ENCODE measurements at regions not wholly inside any gene's neighbourhood (a gene's known extent, or its start where the extent isn't known, plus 50 kb on each side); places are given as distances from the start of the nearest gene placed in this dataset.

DNA sequence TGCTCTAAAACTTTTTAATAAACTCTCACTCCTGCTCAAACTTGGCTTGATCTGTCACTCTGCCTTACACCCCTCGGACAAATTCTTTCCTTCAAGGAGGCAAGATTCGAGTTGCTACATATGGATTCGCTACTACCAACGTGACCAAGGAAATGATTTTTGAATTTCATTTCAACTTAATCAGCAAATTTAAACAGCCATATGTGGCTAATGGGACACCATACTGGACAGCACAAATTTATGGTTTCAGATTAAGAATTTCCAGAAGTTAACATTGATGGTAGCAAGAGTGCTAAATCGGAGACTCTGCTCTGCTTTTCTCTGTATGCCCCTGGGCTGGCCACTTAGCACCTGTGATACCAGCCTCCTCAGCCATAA, 318.2 kb upstream of the PSMD7 start:
- no peak for DNase-seq (ENCODE audit: low spot score, unreplicated experiment)
- H3K36me3 Mint-ChIP-seq (ENCODE audit: insufficient read depth), result no peaks in the 10 kb centered on the region
- H3K27me3 Mint-ChIP-seq, result peaks cover 20% of the 10 kb centered on the region
- no peak overlapping the region for H3K27ac Mint-ChIP-seq
- no peaks in the 10 kb centered on the region for H3K4me1 Mint-ChIP-seq (ENCODE audit: low read depth)
- TF ChIP-seq, protein P1, sequence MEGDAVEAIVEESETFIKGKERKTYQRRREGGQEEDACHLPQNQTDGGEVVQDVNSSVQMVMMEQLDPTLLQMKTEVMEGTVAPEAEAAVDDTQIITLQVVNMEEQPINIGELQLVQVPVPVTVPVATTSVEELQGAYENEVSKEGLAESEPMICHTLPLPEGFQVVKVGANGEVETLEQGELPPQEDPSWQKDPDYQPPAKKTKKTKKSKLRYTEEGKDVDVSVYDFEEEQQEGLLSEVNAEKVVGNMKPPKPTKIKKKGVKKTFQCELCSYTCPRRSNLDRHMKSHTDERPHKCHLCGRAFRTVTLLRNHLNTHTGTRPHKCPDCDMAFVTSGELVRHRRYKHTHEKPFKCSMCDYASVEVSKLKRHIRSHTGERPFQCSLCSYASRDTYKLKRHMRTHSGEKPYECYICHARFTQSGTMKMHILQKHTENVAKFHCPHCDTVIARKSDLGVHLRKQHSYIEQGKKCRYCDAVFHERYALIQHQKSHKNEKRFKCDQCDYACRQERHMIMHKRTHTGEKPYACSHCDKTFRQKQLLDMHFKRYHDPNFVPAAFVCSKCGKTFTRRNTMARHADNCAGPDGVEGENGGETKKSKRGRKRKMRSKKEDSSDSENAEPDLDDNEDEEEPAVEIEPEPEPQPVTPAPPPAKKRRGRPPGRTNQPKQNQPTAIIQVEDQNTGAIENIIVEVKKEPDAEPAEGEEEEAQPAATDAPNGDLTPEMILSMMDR (IDR thresholded peaks at IDR 0.05; ENCODE audit: unreplicated experiment), result no peak
- H3K4me3 Mint-ChIP-seq (ENCODE audit: low read depth), result no peak overlapping the region
- peaks cover 24% of the 10 kb centered on the region for H3K9me3 Mint-ChIP-seq (ENCODE audit: low read depth)

DNA sequence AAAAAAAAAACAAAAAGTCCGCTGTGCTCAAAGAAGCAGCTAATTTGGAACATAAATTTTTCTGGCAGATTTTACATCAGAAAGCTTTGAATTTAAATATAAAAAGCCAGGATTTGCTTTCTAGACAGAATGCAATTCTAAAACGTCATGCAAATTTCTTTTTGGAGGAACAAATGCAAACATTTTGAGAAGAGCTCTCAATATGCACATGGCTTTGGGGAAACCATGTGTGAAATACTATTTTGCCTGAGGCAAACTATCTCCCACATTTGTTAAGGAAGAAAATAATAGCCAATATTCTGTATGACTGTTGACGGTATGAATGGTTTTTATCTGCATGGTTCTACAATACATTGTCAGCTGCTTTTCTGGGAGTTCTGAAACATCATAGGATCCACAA, 320.0 kb upstream of the PSMD7 start:
- no peak overlapping the region for H3K4me3 Mint-ChIP-seq (ENCODE audit: low read depth)
- H3K36me3 Mint-ChIP-seq (ENCODE audit: insufficient read depth), result no peaks in the 10 kb centered on the region
- TF ChIP-seq, protein P1 (IDR thresholded peaks at IDR 0.05; ENCODE audit: unreplicated experiment), result no peak
- no peak for DNase-seq (ENCODE audit: low spot score, unreplicated experiment)
- no peaks in the 10 kb centered on the region for H3K4me1 Mint-ChIP-seq (ENCODE audit: low read depth)
- peaks cover 20% of the 10 kb centered on the region for H3K27me3 Mint-ChIP-seq
- peaks cover 7% of the 10 kb centered on the region for H3K9me3 Mint-ChIP-seq (ENCODE audit: low read depth)
- no peak overlapping the region for H3K27ac Mint-ChIP-seq

DNA sequence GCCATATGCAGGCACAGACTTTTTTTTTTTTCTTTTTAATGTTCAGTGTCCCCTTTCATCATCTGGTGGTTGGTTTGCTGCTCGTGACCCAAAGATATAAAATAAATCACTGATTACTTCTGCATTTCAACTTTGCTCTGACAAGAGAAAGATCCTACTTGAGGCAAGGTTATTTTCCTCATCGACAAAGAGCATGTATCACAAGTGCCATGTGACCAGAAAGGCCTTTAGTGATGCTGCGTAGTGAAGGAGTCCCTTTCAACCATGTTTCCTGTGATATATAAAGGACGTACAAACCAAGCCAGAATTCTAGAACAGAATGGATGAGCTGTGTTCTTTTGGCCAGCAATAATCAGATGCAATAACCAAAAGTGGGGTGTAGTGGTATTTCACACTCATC, 323.4 kb upstream of the PSMD7 start:
- TF ChIP-seq, protein P1 (IDR thresholded peaks at IDR 0.05; ENCODE audit: unreplicated experiment), result no peak
- H3K27me3 Mint-ChIP-seq, result peaks cover 20% of the 10 kb centered on the region
- H3K27ac Mint-ChIP-seq, result no peak overlapping the region
- no peak for DNase-seq (ENCODE audit: low spot score, unreplicated experiment)
- H3K4me3 Mint-ChIP-seq (ENCODE audit: low read depth), result no peak overlapping the region
- peaks cover under 1% of the 10 kb centered on the region for H3K9me3 Mint-ChIP-seq (ENCODE audit: low read depth)
- no peaks in the 10 kb centered on the region for H3K4me1 Mint-ChIP-seq (ENCODE audit: low read depth)
- no peaks in the 10 kb centered on the region for H3K36me3 Mint-ChIP-seq (ENCODE audit: insufficient read depth)

DNA sequence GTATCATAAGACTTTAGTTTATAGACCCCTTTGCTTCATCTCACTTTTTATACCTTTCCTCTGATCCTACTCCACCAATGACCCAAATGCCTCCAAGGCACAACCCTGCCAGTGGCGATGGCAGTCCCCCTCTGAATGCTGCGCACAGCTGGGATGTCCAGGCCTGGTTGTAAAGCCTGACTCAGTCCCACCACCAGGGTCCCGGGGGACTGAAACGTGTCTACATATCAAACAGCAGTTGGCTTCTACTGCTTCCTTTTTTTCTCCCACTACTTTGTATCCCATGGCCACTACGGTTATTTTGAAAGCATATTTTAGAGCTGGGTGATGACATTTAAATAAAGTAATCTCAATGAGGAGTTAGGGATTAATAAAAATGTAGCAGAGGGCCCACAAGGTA, 329.8 kb upstream of the PSMD7 start:
- H3K9me3 Mint-ChIP-seq (ENCODE audit: low read depth), result peaks cover 3% of the 10 kb centered on the region
- no peak overlapping the region for H3K27ac Mint-ChIP-seq
- TF ChIP-seq, protein P1 (IDR thresholded peaks at IDR 0.05; ENCODE audit: unreplicated experiment), result no peak
- DNase-seq (ENCODE audit: low spot score, unreplicated experiment), result no peak
- no peaks in the 10 kb centered on the region for H3K36me3 Mint-ChIP-seq (ENCODE audit: insufficient read depth)
- no peak overlapping the region for H3K4me3 Mint-ChIP-seq (ENCODE audit: low read depth)
- peaks cover 3% of the 10 kb centered on the region for H3K27me3 Mint-ChIP-seq
- H3K4me1 Mint-ChIP-seq (ENCODE audit: low read depth), result no peaks in the 10 kb centered on the region

DNA sequence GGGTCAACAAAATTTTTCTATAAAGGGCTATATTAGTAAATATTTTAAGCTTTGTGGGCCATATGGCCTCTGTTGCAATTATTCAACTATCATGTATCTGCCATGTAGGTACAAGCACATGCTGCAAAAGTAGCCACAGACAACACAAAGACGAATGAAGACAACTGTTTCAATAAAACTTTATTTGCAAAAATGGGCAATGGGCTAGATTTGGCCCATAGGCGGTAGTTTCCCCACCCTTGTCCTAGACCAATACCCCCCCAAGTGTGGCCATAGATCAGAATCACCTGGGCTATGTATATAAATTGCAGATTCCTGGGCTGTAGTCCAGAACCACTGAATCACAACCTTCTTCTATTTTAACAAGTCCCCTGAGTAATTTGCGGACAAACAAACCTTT, 331.0 kb upstream of the PSMD7 start:
- no peak overlapping the region for H3K4me3 Mint-ChIP-seq (ENCODE audit: low read depth)
- H3K27me3 Mint-ChIP-seq, result peaks cover 1% of the 10 kb centered on the region
- TF ChIP-seq, protein P1 (IDR thresholded peaks at IDR 0.05; ENCODE audit: unreplicated experiment), result no peak
- no peak for DNase-seq (ENCODE audit: low spot score, unreplicated experiment)
- H3K27ac Mint-ChIP-seq, result no peak overlapping the region
- no peaks in the 10 kb centered on the region for H3K4me1 Mint-ChIP-seq (ENCODE audit: low read depth)
- H3K9me3 Mint-ChIP-seq (ENCODE audit: low read depth), result peaks cover 6% of the 10 kb centered on the region
- H3K36me3 Mint-ChIP-seq (ENCODE audit: insufficient read depth), result no peaks in the 10 kb centered on the region
